Bronchial epithelial cell (primary cell): ENCODE measurements at regions not wholly inside any gene's neighbourhood (a gene's known extent, or its start where the extent isn't known, plus 50 kb on each side); places are given as distances from the start of the nearest gene placed in this dataset.

ENCODE experiments used
- DNase-seq: peaks from one replicate; pipeline ENCODE4 v3.0.0-alpha.2; 2010; ENCODE audit warnings: low read depth
- FAIRE-seq: peaks from 2 replicates; lab custom pipeline; 2011; peaks lifted over from hg19 to GRCh38; lab: Jason Lieb, UNC
- H3K27me3 ChIP-seq: 2 replicates; pipeline ENCODE4 v1.5.1; 2011; ENCODE audit warnings: low read length; ENCODE audit not compliant: control insufficient read depth, insufficient read depth
- H3K36me3 ChIP-seq: 2 replicates; pipeline ENCODE4 v1.5.1; 2011; ENCODE audit warnings: low read length; ENCODE audit not compliant: control insufficient read depth, insufficient read depth
- H3K4me3 ChIP-seq: 2 replicates; pipeline ENCODE4 v1.5.1; 2011; ENCODE audit warnings: mild to moderate bottlenecking, low read depth, low read length, control low read depth
- TF ChIP-seq, protein P1 (sequence below): IDR thresholded peaks from 2 replicates; pipeline ENCODE4 v1.5.1; 2011; ENCODE audit warnings: mild to moderate bottlenecking, moderate library complexity, low read length, control low read depth, inconsistent platforms; ENCODE audit not compliant: insufficient read depth, severe bottlenecking

DNA sequence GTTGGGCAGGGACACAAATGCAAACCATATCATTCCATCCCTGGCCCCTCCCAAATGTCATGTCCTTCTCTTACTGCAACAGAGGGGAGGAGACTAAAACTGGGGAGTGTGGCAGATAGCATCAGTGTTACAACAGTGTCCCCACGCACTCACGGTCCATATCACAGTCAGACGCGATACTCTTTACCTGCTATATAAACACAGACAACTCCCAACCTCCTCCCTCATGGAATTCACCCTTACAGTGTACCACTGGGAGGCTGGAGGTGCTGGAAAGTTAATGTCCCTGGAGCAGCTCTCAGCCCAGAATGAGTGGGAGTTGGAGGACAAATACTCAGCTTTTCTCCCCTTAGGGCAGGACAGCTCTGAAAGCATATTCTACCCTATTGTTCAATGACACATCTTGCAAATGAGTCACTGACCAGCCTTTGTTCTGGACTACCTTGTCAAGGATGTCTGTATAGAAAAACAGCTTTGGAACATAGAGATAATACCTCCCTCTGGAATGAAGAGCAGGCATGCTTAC is 445.9 kb downstream of the SETD4 start:
- FAIRE-seq (peak; percentile 58), DNase-seq (peak; percentile 95)
- H3K27me3 ChIP-seq: no peaks in the 10 kb centered on the region
- H3K4me3 ChIP-seq: no peak overlapping the region
- TF ChIP-seq, protein P1, sequence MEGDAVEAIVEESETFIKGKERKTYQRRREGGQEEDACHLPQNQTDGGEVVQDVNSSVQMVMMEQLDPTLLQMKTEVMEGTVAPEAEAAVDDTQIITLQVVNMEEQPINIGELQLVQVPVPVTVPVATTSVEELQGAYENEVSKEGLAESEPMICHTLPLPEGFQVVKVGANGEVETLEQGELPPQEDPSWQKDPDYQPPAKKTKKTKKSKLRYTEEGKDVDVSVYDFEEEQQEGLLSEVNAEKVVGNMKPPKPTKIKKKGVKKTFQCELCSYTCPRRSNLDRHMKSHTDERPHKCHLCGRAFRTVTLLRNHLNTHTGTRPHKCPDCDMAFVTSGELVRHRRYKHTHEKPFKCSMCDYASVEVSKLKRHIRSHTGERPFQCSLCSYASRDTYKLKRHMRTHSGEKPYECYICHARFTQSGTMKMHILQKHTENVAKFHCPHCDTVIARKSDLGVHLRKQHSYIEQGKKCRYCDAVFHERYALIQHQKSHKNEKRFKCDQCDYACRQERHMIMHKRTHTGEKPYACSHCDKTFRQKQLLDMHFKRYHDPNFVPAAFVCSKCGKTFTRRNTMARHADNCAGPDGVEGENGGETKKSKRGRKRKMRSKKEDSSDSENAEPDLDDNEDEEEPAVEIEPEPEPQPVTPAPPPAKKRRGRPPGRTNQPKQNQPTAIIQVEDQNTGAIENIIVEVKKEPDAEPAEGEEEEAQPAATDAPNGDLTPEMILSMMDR: no peak
- no peaks in the 10 kb centered on the region for H3K36me3 ChIP-seq

DNA sequence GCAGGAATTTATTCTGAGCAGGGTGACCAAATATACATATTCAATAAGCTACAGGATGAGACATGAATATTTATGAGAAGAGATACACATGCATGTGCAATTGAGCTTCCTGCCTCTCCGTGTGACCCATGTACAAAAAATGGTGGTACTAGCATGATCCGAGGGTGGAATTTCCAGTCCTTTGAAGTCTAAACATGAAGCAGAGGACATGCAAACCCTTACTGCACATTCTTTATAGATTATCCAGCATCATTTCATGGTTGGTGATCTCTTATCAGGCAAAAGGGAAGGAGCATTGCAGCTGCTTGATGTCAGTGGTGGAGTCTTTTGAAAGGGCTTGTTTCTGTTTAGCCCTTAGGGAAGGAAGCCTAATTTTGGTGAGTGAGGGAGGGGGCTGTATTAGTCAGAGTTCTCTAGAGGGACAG is 448.6 kb downstream of the SETD4 start:
- no peaks in the 10 kb centered on the region for H3K36me3 ChIP-seq
- H3K4me3 ChIP-seq: no peak overlapping the region
- DNase-seq (peak; percentile 85), FAIRE-seq (no peak)
- H3K27me3 ChIP-seq: no peaks in the 10 kb centered on the region
- TF ChIP-seq, protein P1: no peak

- H3K36me3 ChIP-seq: no peaks in the 10 kb centered on the region
- DNase-seq: peak; percentile 92
- H3K4me3 ChIP-seq: no peak overlapping the region
- peak; percentile 91 for FAIRE-seq
- no peaks in the 10 kb centered on the region for H3K27me3 ChIP-seq
- TF ChIP-seq, protein P1: no peak
Observed at GRCh38 chr21:35609263-35609662, 451.1 kb downstream of the SETD4 start.

DNA sequence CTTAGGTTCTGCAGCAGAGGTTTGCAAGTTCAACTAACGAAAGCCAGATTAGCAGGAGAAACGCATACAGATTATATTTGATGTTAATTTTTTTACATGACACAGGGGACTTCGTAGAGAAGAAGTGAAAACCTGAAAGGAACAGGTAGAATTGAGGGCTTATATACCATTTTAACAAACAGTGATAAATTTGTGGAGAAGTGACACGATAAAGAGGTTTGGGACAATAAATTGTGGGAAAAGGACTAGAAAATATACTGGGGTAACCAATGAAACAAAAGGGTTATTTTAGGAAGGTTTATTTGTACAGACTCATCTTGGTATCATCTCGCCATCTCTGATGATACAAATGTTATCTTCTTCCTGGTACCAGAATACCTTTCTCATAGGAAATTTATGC is 452.9 kb downstream of the SETD4 start:
- Histone ChIP-seq H3K27me3 (no peaks in the 10 kb centered on the region), H3K36me3 (no peaks in the 10 kb centered on the region), H3K4me3 (no peak overlapping the region)
- TF ChIP-seq, protein P1: no peak
- FAIRE-seq: no peak
- DNase-seq: no peak

DNA sequence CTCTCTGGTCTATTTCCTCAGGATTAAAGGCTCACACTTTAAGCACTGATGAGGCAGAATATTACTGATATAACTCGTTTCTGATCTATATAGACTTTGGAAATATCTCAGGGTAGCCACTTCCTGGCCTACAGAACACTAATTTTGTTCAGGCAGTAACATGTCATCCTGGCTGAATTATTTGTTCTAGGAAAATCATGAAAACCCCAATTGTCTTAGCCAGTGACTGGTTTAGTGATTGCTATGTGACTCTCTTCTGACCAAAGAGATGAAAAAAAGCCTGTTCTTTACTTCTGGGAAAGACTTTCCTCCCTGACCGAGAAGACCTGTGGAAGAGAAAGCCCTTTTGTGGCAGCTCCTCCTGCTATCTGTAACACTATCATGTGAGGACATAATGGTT is 453.7 kb downstream of the SETD4 start:
- H3K4me3 ChIP-seq: no peak overlapping the region
- DNase-seq (peak; percentile 90), FAIRE-seq (no peak)
- no peaks in the 10 kb centered on the region for H3K27me3 ChIP-seq
- H3K36me3 ChIP-seq: no peaks in the 10 kb centered on the region
- TF ChIP-seq, protein P1: no peak

DNA sequence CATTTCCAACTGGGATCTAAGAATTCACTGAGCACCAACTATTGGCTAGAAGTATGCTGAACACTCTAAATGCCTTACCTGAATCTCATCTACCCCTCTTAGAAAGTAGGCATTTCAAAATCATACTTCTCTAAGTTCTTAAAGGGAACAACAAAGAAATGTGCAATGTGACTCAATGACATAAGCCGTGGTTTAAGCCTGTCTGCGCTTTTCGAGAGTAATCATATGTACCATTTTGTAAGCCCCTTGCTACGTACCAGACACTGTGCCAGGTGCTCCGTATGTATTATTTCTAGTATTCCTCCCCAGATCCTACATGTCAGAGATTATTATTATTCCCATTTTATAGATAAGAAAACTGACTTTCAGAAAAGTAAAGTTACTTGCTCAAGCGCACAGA is 454.2 kb downstream of the SETD4 start:
- DNase-seq (peak; percentile 65), FAIRE-seq (no peak)
- TF ChIP-seq, protein P1: no peak
- Histone ChIP-seq H3K27me3 (no peaks in the 10 kb centered on the region), H3K36me3 (no peaks in the 10 kb centered on the region), H3K4me3 (no peak overlapping the region)
